ENCODE measurements at regions not wholly inside any gene's neighbourhood (a gene's known extent, or its start where the extent isn't known, plus 50 kb on each side); places are given as distances from the start of the nearest gene placed in this dataset.

GRCh38 chr7:82567841-82568240, 124.3 kb upstream of the CACNA2D1 start (continued):
- TF ChIP-seq AFF4 (CRISPR knock-in tag; IDR thresholded peaks at IDR 0.05; ENCODE audit: borderline replicate concordance) (no peak), ZNF423 (CRISPR knock-in tag; IDR thresholded peaks at IDR 0.05) (no peak), FOXK1 (CRISPR knock-in tag; IDR thresholded peaks at IDR 0.05) (no peak), ZNF219 (CRISPR knock-in tag; IDR thresholded peaks at IDR 0.05; ENCODE audit: borderline replicate concordance) (no peak)

- H3K36me3 Mint-ChIP-seq, result no peaks in the 10 kb centered on the region
- CTCF ChIA-PET, result no interaction called here
- TF ChIP-seq RORB (CRISPR knock-in tag; IDR thresholded peaks at IDR 0.05) (no peak), NR2C2 (CRISPR knock-in tag; IDR thresholded peaks at IDR 0.05) (no peak), AR (CRISPR knock-in tag; IDR thresholded peaks at IDR 0.05) (no peak), NR1H2 (CRISPR knock-in tag; IDR thresholded peaks at IDR 0.05) (no peak), ZNF317 (CRISPR knock-in tag; IDR thresholded peaks at IDR 0.05; ENCODE audit: borderline replicate concordance, low read depth) (no peak), OVOL2 (CRISPR knock-in tag; IDR thresholded peaks at IDR 0.05; ENCODE audit: borderline replicate concordance) (no peak), ZNF219 (CRISPR knock-in tag; IDR thresholded peaks at IDR 0.05; ENCODE audit: borderline replicate concordance) (no peak), ZNF671 (CRISPR knock-in tag; IDR thresholded peaks at IDR 0.05) (no peak), IRF2 (CRISPR knock-in tag; IDR thresholded peaks at IDR 0.05; ENCODE audit: borderline replicate concordance, low read depth) (no peak), ZNF138 (CRISPR knock-in tag; conservative IDR thresholded peaks at IDR 0.05) (no peak), JAZF1 (CRISPR knock-in tag; IDR thresholded peaks at IDR 0.05) (no peak), ZNF263 (CRISPR knock-in tag; IDR thresholded peaks at IDR 0.05; ENCODE audit: low read depth) (no peak), ZNF532 (CRISPR knock-in tag; IDR thresholded peaks at IDR 0.05; ENCODE audit: borderline replicate concordance) (no peak), USF1 (CRISPR knock-in tag; IDR thresholded peaks at IDR 0.05) (no peak), HMGA2 (CRISPR knock-in tag; IDR thresholded peaks at IDR 0.05) (no peak), MAX (CRISPR knock-in tag; IDR thresholded peaks at IDR 0.05) (no peak), ZBTB43 (CRISPR knock-in tag; IDR thresholded peaks at IDR 0.05) (no peak)
Observed at GRCh38 chr7:82567356-82567755, 123.8 kb upstream of the CACNA2D1 start.

More at GRCh38 chr7:82567356-82567755, 123.8 kb upstream of the CACNA2D1 start:
- Mint-ChIP-seq H3K4me1 (peaks cover 1% of the 10 kb centered on the region; the same call in 1 of the 2 replicates), H3K27ac (no peak overlapping the region), H3K4me3 (no peak overlapping the region), H3K9me3 (0 out of 2 replicates have a peak, but pooled peaks cover 4% of the 10 kb centered on the region), H3K27me3 (ENCODE audit: low read depth) (no peaks in the 10 kb centered on the region)
- no peak for DNase-seq (ENCODE audit: low spot score)
- POLR2A ChIA-PET, result no interaction called here
- no peak for ATAC-seq
